ENCODE measurements at regions not wholly inside any gene's neighbourhood (a gene's known extent, or its start where the extent isn't known, plus 50 kb on each side); places are given as distances from the start of the nearest gene placed in this dataset.
"Not testable (repeated sequence)": the region's sequence is repeated elsewhere in the genome, so short reads cannot be mapped to it uniquely, and the experiment has no call there.

GRCh38 chr3:176628101-176628639, 569.1 kb downstream of the TBL1XR1 start:
- no peaks in the 10 kb centered on the region for H3K9me3 ChIP-seq (ENCODE audit: control insufficient read depth in 2 of 3, low read length in 3 of 3)
- H3K27me3 ChIP-seq (ENCODE audit: control insufficient read depth in 2 of 2, insufficient read depth in 2 of 2, low read length in 2 of 2), result no peaks in the 10 kb centered on the region
- Mint-ChIP-seq H3K4me1 (no peaks in the 10 kb centered on the region), H3K36me3 (no peaks in the 10 kb centered on the region), H3K27ac (no peak overlapping the region), H3K27me3 (peaks cover 0 to 4% (median 0%) of the 10 kb centered on the region in 5 donors), H3K9me3 (peaks cover 0 to 6% (median 0%) of the 10 kb centered on the region in 11 donors), H3K4me3 (no peak overlapping the region)
- H3K27ac ChIP-seq (ENCODE audit: low read depth, low read length), result no peak overlapping the region
- no peaks in the 10 kb centered on the region for H3K36me3 ChIP-seq (ENCODE audit: control insufficient read depth in 2 of 3, insufficient read depth in 3 of 3, low read length in 3 of 3)
- DNase-seq, result no peak
- ChIA-PET CTCF (no interaction called here), POLR2A (no interaction called here)
- H3K4me1 ChIP-seq (ENCODE audit: control insufficient read depth in 2 of 2, insufficient read depth in 2 of 2, low read length in 2 of 2), result no peaks in the 10 kb centered on the region
- no peak for ATAC-seq
- intact Hi-C loops (cut with micrococcal nuclease), result no loop called here
- no peak overlapping the region for H3K4me3 ChIP-seq (ENCODE audit: low read length)

GRCh38 chr3:176623468-176624150, 573.7 kb downstream of the TBL1XR1 start:
- Mint-ChIP-seq H3K4me1 (no peaks in the 10 kb centered on the region), H3K27ac (no peak overlapping the region), H3K4me3 (no peak overlapping the region), H3K9me3 (peaks cover 0 to 6% (median 0%) of the 10 kb centered on the region in 11 donors), H3K27me3 (no peaks in the 10 kb centered on the region), H3K36me3 (no peaks in the 10 kb centered on the region)
- Histone ChIP-seq H3K36me3 (ENCODE audit: control insufficient read depth in 2 of 3, insufficient read depth in 3 of 3, low read length in 3 of 3) (no peaks in the 10 kb centered on the region), H3K4me1 (ENCODE audit: control insufficient read depth in 2 of 2, insufficient read depth in 2 of 2, low read length in 2 of 2) (no peaks in the 10 kb centered on the region), H3K4me3 (ENCODE audit: low read length) (no peak overlapping the region), H3K27ac (ENCODE audit: low read depth, low read length) (no peak overlapping the region), H3K9me3 (ENCODE audit: control insufficient read depth in 2 of 3, low read length in 3 of 3) (no peaks in the 10 kb centered on the region), H3K27me3 (ENCODE audit: control insufficient read depth in 2 of 2, insufficient read depth in 2 of 2, low read length in 2 of 2) (no peaks in the 10 kb centered on the region)
- CTCF ChIA-PET, result no interaction called here
- DNase-seq (no peak), ATAC-seq (no peak)
- intact Hi-C loops (cut with micrococcal nuclease), result no loop called here
- POLR2A ChIA-PET, result no interaction called here

- no peaks in the 10 kb centered on the region for H3K27me3 Mint-ChIP-seq
- no peaks in the 10 kb centered on the region for H3K36me3 Mint-ChIP-seq
- ATAC-seq (no peak), DNase-seq (no peak)
- H3K4me1 Mint-ChIP-seq, result no peaks in the 10 kb centered on the region
- intact Hi-C loops (cut with micrococcal nuclease), result no loop called here
- no peaks in the 10 kb centered on the region for H3K27me3 ChIP-seq (ENCODE audit: control insufficient read depth in 2 of 2, insufficient read depth in 2 of 2, low read length in 2 of 2)
- ChIA-PET POLR2A (no interaction called here), CTCF (no interaction called here)
- no peak overlapping the region for H3K27ac Mint-ChIP-seq
- H3K36me3 ChIP-seq (ENCODE audit: control insufficient read depth in 2 of 3, insufficient read depth in 3 of 3, low read length in 3 of 3), result no peaks in the 10 kb centered on the region
- H3K9me3 Mint-ChIP-seq, result peaks cover 0 to 4% (median 0%) of the 10 kb centered on the region in 11 donors
- H3K4me3 ChIP-seq (ENCODE audit: low read length), result no peak overlapping the region
- H3K4me1 ChIP-seq (ENCODE audit: control insufficient read depth in 2 of 2, insufficient read depth in 2 of 2, low read length in 2 of 2), result no peaks in the 10 kb centered on the region
- H3K4me3 Mint-ChIP-seq, result no peak overlapping the region
- H3K9me3 ChIP-seq (ENCODE audit: control insufficient read depth in 2 of 3, low read length in 3 of 3), result no peaks in the 10 kb centered on the region
- no peak overlapping the region for H3K27ac ChIP-seq (ENCODE audit: low read depth, low read length)
These were observed 577.4 kb downstream of the TBL1XR1 start for GRCh38 chr3:176619833-176620232.

DNA sequence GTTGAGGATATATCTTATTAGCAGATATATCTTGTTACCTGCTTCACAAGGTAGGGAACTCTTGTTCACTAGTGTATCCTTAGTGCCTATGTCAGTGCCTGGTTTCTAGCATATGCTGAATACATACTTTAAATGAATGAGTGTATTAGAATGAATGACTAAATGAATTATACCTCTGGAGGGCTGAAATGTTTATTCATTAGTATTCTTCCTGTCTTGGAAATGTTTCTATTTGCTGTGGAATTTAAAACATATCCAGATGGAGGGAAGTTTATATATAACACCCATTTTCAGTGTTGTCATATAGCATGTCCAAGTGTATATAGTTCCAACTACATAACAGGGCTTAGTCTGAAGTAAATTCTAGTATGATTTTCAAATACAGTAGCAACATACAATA, 581.5 kb downstream of the TBL1XR1 start:
- DNase-seq (no peak), ATAC-seq (no peak)
- Mint-ChIP-seq H3K27me3 (no peaks in the 10 kb centered on the region), H3K4me3 (no peak overlapping the region), H3K36me3 (no peaks in the 10 kb centered on the region), H3K4me1 (no peaks in the 10 kb centered on the region), H3K27ac (no peak overlapping the region), H3K9me3 (peaks cover 0 to 7% (median 0%) of the 10 kb centered on the region in 11 donors)
- Histone ChIP-seq H3K4me3 (ENCODE audit: low read length) (no peak overlapping the region), H3K9me3 (ENCODE audit: control insufficient read depth in 2 of 3, low read length in 3 of 3) (no peaks in the 10 kb centered on the region), H3K27me3 (ENCODE audit: control insufficient read depth in 2 of 2, insufficient read depth in 2 of 2, low read length in 2 of 2) (no peaks in the 10 kb centered on the region), H3K27ac (ENCODE audit: low read depth, low read length) (no peak overlapping the region), H3K36me3 (ENCODE audit: control insufficient read depth in 2 of 3, insufficient read depth in 3 of 3, low read length in 3 of 3) (no peaks in the 10 kb centered on the region), H3K4me1 (ENCODE audit: control insufficient read depth in 2 of 2, insufficient read depth in 2 of 2, low read length in 2 of 2) (no peaks in the 10 kb centered on the region)
- intact Hi-C loops (cut with micrococcal nuclease), result no loop called here
- ChIA-PET POLR2A (no interaction called here), CTCF (no interaction called here)

DNA sequence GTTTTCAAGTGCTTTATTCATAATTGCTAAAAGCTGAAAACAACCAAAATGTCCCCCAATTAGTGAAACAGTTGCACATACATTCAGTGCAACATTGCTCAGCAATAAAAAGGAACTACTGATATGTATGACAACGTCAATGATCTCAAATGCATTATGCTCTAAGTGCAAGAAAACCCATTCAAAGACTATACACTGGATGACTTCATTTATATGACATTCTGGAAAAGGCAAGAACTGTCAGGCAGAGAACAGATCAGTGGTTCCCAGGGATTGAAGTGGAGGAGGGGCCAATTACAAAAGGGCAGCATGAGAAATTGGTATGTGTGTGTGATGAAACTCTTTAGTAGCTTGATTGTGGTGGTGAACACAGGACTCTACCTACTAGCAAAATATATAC, 585.6 kb downstream of the TBL1XR1 start:
- ATAC-seq, result no peak
- CTCF ChIA-PET, result no interaction called here
- H3K9me3 Mint-ChIP-seq, result peaks cover 0 to 8% (median 4%) of the 10 kb centered on the region in 11 donors

DNA sequence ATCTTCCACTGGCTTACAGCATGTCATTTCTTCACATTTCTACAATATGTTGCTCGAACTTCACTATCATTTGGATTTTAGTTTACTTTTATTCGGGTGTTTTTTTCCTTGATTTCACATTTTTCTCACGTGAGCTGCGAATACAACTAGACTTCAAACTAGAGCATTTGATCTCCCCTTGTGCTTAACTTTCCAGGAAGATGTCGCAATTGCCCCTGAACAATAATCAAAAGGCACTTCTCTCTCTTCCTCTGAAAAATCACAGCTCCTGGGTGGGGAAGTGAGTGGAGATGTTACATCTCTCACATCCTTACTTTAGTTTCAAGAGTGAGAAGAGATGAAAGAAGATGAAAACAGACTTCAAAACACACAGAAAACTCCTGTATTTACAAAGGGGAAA, 587.9 kb downstream of the TBL1XR1 start:
- POLR2A ChIA-PET, result no interaction called here
- no peak overlapping the region for H3K4me3 ChIP-seq (ENCODE audit: low read length)
- H3K36me3 ChIP-seq (ENCODE audit: control insufficient read depth in 2 of 3, insufficient read depth in 3 of 3, low read length in 3 of 3), result no peaks in the 10 kb centered on the region
- no peaks in the 10 kb centered on the region for H3K4me1 ChIP-seq (ENCODE audit: control insufficient read depth in 2 of 2, insufficient read depth in 2 of 2, low read length in 2 of 2)
- no peaks in the 10 kb centered on the region for H3K27me3 ChIP-seq (ENCODE audit: control insufficient read depth in 2 of 2, insufficient read depth in 2 of 2, low read length in 2 of 2)
- Mint-ChIP-seq H3K27me3 (no peaks in the 10 kb centered on the region), H3K9me3 (peaks cover 3 to 14% (median 6%) of the 10 kb centered on the region in 11 donors), H3K27ac (no peak overlapping the region), H3K4me3 (no peak overlapping the region), H3K36me3 (no peaks in the 10 kb centered on the region), H3K4me1 (no peaks in the 10 kb centered on the region)
- intact Hi-C loops (cut with micrococcal nuclease), result no loop called here
- DNase-seq (no peak), ATAC-seq (no peak)
- CTCF ChIA-PET, result no interaction called here
- H3K9me3 ChIP-seq (ENCODE audit: control insufficient read depth in 2 of 3, low read length in 3 of 3), result no peaks in the 10 kb centered on the region
- no peak overlapping the region for H3K27ac ChIP-seq (ENCODE audit: low read depth, low read length)

More for the DNA sequence above, 585.6 kb downstream of the TBL1XR1 start:
- H3K36me3 ChIP-seq (ENCODE audit: control insufficient read depth in 2 of 3, insufficient read depth in 3 of 3, low read length in 3 of 3), result no peaks in the 10 kb centered on the region
- no peak overlapping the region for H3K27ac ChIP-seq (ENCODE audit: low read depth, low read length)
- Mint-ChIP-seq H3K27me3 (no peaks in the 10 kb centered on the region), H3K4me1 (no peaks in the 10 kb centered on the region), H3K4me3 (no peak overlapping the region), H3K27ac (no peak overlapping the region), H3K36me3 (no peaks in the 10 kb centered on the region)
- no peaks in the 10 kb centered on the region for H3K27me3 ChIP-seq (ENCODE audit: control insufficient read depth in 2 of 2, insufficient read depth in 2 of 2, low read length in 2 of 2)
- no peaks in the 10 kb centered on the region for H3K4me1 ChIP-seq (ENCODE audit: control insufficient read depth in 2 of 2, insufficient read depth in 2 of 2, low read length in 2 of 2)
- no peak overlapping the region for H3K4me3 ChIP-seq (ENCODE audit: low read length)
- intact Hi-C loops (cut with micrococcal nuclease), result no loop called here
- DNase-seq, result no peak
- POLR2A ChIA-PET, result no interaction called here
- no peaks in the 10 kb centered on the region for H3K9me3 ChIP-seq (ENCODE audit: control insufficient read depth in 2 of 3, low read length in 3 of 3)

DNA sequence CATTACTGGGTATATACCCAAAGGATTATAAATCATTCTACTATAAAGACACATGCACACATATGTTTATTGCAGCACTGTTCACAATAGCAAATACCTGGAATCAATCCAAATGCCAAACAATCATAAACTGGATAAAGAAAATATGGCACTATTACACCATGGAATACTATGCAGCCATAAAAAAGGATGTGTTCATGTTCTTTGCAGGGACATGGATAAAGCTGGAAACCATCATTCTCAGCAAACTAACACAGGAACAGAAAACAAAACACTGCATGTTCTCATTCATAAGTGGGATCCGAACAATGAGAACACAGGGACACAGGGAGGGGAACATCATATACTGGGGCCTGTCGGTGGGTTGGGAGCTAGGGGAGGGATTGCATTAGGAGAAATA, 591.7 kb downstream of the TBL1XR1 start:
- H3K4me3 Mint-ChIP-seq; ATAC-seq; POLR2A ChIA-PET; H3K27me3 ChIP-seq (ENCODE audit: control insufficient read depth in 2 of 2, insufficient read depth in 2 of 2, low read length in 2 of 2); intact Hi-C loops (cut with micrococcal nuclease); H3K27ac ChIP-seq (ENCODE audit: low read depth, low read length); CTCF ChIA-PET; H3K27me3 Mint-ChIP-seq; H3K36me3 Mint-ChIP-seq; H3K4me1 Mint-ChIP-seq; H3K9me3 ChIP-seq (ENCODE audit: control insufficient read depth in 2 of 3, low read length in 3 of 3); H3K4me3 ChIP-seq (ENCODE audit: low read length); H3K27ac Mint-ChIP-seq; DNase-seq; H3K4me1 ChIP-seq (ENCODE audit: control insufficient read depth in 2 of 2, insufficient read depth in 2 of 2, low read length in 2 of 2); H3K36me3 ChIP-seq (ENCODE audit: control insufficient read depth in 2 of 3, insufficient read depth in 3 of 3, low read length in 3 of 3): not testable (repeated sequence)
- H3K9me3 Mint-ChIP-seq, result peaks cover 3 to 14% (median 5%) of the 10 kb centered on the region in 11 donors
